GM21423 (cell line): ENCODE measurements at regions not wholly inside any gene's neighbourhood (a gene's known extent, or its start where the extent isn't known, plus 50 kb on each side); places are given as distances from the start of the nearest gene placed in this dataset.
"Not testable (repeated sequence)": the region's sequence is repeated elsewhere in the genome, so short reads cannot be mapped to it uniquely, and the experiment has no call there.

ENCODE experiments used
- ATAC-seq: cut with Tn5 transposase; IDR thresholded peaks from one replicate; pipeline ENCODE4 v1.9.1; 2021; ENCODE audit warnings: mild to moderate bottlenecking, moderate library complexity; ENCODE audit not compliant: unreplicated experiment

DNA sequence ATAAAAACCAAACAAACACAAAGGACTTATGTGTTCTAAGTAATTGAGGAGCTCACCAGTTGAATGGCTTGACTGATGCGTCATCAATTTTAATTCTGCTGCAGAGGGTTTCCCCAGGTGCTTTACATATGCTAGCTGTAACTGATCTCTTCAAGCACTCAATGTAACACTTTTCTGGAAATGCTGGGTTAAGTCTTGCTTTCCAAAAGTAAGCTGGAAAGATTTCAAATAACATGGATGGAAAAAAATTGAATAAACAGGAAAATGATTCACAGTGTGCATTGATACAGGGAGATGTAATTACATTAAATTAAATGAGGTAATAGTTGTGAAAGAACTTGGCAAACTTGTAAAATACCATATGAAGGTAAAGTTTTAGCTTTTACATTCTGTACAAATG, 186.7 kb upstream of the WDFY3 start:
- ATAC-seq = no peak

DNA sequence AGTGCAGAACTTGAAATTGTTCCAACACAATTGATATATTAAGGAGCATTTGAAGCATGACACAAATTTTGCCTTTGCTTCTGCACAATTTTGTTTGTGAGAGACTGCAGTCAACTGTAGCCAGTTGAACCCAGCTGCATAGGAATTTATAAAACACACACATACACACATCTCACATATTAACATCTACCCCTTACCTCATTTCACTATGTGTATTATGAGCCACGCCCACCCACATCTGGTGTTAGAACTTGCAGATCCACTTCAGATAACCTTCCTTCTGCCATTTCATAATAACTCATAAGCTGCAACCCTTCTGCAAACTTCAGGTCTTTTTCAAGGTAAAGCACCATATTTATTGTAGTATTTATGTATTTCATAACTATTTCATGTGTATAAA, 188.1 kb upstream of the WDFY3 start:
- ATAC-seq = no peak

DNA sequence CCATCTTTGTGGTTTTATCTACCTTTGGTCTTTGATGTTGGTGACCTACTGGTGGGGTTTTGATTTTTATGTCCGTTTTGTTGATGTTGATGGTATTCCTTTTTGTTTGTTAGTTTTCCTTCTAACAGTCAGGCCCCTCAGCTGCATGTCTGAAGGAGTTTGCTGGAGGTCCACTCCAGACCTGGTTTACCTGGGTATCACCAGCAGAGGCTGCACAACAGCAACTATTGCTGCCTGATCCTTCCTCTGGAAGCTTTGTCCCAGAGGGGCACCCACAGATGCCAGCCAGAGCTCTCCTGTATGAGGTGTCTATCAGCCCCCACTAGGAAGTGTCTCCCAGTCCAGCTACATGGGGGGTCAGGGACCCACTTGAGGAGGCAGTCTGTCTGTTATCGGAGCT, 199.3 kb upstream of the WDFY3 start:
- ATAC-seq = no peak

DNA sequence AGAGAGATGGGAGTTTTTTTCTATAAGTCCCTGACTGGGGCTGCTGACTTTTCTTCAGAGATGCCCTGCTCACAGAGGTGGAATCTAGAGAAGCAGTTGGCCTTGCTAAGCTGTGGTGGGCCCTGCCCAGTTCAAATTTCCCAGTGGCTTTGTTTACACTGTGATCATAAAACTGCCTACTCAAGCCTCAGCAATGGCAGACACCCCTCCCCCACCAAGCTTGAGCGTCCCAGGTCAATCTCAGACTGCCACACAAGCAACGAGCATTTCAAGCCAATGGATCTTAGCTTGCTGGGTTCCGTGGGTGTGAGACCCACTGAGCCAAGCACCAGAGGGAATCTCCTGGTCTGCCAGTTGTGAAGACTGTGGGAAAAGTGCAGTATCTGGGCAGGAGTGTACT, 199.8 kb upstream of the WDFY3 start:
- no peak for ATAC-seq

DNA sequence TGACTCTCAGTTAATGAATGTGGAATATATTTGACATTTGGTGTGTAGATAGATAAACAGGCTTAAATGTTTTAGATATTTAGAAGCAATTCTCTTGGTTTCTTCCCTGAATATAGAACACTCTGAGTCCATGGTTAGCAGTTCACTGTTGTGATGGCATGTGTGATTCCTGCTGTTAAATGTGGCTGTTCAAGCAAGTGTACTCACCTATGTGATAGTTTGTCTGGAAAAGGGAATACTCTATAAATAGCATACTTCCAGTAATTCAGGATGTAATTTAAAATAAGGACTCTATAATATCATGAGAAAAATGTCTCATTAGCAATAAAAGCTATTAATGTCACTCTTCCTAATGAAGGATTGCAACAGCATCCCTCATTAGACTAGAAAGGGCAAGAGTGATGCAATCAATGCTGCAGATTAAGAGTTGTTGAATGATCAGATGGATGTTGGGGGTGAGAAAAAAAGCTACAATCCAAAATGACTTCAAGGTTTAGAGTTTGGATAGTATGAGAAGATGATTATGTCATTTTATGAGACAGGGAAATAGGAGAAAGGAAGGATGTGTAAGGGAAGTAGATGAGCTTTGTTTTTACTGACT, 201.8 kb upstream of the WDFY3 start:
- ATAC-seq = no peak

DNA sequence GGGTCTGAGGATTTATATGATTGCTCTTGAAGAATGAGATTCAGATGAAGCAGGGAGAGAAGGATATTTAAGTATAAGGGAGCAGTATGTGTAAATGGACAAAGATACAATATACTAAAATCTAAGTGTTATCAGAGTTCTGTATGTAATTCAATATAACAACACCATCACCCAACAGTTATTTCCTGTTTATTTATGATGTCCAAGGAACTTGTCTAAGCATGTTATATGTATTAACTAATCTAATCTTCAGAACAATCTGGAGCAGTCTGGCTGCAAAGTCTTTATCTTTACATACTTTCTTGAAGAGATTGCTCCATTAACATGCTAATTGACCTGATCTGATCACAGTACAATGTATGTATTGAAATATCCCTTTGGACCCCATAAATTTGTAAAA, 203.8 kb upstream of the WDFY3 start:
- ATAC-seq = no peak

DNA sequence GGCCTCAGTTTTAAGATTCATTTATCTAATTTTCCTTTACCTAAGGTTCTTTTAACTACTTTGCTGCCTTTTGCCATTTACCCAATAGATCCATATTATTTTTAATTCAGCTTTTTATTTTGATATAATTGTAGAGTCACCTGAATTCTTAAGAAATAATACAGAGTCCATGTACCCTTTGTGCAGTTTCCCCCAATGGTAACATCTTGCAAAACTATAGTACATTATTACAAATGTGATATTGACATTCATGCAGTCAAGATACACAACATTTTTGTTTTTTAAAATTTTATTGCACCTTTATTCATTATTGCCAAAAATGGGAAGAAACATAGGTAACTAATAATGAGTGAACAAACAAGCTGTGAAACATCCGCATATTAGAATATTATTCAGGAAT, 208.7 kb upstream of the WDFY3 start:
- ATAC-seq = no peak

DNA sequence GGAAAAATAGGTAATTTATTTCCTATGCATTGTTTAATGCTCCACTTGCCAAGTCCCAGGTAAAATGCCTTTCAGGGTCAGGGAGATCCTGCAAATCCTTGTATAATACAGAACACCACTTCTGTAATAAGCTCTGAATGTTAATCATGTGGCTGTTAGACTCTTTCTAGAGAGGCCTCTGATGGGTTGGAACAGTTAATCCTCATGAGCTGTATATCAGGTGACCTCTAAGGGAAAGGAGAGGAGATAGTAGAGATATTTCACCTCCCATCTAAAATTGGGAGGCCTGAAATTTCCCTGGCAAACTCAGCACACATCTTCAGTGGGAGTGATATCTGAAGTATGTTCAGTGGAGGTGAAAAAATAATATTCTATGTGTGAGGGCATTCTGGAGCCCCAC, 210.6 kb upstream of the WDFY3 start:
- ATAC-seq = no peak

DNA sequence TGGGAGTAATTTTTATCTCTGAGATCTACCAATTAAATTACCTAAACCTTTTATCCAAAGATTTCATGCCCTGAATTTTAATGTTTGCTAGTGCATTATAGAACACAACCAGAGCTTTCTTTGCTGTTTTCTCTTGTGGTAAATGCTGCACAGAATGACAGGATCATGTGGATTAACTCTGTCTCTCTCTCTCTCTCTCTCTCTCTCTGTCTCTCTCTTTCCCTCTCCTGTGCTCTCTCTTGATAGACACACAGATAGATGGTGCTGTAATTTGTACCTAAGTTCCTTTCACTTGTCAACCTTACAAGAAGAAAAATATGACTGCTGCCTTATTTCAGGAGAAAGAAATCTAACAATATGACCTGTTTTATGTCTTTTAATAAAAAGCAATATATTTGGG, 211.2 kb upstream of the WDFY3 start:
- no peak for ATAC-seq

DNA sequence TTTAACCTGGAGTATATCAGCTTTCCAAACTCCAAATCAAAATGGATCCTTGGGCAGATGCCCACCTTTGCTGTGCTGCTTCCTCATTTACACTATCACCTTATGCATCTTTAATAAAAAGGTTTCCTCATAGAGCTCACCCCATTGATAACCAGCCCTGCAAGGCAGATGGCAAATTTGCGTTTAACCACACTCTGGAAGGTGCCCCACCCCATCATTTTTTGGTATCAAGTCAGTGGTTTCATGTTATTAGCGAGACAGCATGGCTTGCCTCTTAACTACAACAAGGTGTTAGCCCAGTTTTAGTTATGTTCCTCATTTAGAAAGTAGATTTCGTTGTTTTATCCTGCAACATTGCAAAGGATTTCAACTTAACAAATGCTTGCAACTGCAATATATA, 214.0 kb upstream of the WDFY3 start:
- no peak for ATAC-seq

DNA sequence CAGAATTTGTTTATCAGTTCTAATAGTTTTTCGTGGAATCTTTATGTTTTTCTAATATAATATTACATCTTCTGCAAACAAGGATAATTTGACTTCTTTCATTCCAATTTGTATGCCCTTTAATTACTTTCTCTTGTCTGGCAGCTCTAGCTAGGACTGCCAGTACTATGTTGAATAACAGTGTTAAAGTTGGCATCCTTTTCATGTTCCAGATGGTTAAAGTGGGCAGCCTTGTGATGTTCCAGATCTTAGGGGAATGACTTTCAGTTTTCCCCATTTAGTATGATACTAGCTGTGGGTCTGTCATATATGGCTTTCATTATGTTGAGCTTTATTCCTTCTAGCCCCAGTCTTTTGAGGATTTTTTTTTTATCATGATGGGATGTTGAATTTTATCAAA, 220.6 kb upstream of the WDFY3 start:
- ATAC-seq = no peak

DNA sequence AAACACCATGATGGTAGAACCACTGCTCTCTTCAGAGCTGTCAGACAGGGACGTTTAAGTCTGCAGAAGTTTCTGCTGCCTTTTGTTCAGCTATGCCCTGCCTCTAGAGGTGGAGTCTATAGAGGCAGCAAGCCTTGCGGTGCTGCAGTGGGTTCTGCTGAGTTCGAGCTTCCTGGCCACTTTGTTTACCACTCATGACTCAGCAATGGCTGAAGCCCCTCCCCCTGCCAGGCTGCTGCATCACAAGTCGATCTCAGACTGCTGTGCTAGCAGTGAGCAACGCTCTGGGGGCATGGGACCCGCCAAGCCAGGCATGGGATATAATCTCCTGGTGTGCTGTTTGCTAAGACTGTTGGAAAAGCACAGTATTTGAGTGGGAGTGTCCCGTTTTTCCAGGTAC, 229.5 kb upstream of the WDFY3 start:
- not testable (repeated sequence) for ATAC-seq

DNA sequence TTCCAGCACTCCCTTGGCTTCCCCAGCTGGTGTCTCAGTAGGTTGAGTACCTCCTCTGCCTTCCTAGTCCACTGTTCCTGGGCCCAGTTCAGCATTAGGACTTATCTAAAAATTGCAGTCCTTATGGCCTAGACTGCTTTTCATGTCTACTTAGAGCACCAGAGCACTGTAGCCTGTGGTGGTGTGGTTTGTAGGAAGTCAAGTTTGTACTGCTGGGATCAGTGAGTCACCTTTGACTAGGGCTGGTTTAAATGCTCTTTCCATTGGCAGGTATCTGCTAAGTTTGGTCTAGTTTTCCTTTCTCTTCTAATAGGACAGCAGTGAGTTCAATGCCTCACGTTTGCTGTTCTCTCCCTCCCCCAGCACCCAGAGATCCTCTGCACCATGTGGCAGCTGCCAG, 233.6 kb upstream of the WDFY3 start:
- no peak for ATAC-seq

DNA sequence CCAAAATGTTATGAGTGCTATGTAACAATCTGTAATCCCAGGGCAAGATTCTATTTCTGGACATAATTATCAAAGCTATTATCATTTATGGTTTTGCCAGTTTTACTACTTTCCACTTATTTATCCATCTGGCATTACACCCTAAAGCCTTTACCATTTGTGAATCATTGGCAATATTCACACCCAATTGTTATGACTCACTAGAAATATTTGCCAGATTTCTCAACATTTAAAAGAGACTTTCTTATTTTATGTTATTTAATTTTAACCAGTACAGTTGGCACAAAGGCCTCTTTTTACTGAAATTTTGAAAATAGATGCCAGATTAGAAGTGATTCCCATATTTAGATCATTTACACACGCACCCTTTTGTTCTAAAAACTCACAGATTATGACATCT, 242.7 kb upstream of the WDFY3 start:
- no peak for ATAC-seq

DNA sequence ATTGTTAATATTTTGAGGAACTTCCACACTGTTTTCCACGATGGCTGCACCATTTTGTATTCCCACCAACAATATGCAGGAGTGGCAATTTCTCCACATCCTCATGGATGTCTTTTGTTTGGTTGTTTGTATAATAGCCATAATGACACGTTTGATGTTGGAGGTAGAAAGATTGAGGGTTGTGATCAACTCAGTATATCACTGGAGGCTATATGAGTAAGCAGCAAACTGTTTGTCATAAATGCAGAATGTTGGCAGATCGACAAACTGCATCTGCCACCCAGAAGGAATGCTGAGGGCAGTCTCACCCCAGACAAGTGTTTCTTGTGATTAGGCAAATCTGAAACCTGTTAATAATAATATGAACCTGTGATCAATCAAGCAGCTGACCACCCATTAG, 243.9 kb upstream of the WDFY3 start:
- ATAC-seq = no peak

DNA sequence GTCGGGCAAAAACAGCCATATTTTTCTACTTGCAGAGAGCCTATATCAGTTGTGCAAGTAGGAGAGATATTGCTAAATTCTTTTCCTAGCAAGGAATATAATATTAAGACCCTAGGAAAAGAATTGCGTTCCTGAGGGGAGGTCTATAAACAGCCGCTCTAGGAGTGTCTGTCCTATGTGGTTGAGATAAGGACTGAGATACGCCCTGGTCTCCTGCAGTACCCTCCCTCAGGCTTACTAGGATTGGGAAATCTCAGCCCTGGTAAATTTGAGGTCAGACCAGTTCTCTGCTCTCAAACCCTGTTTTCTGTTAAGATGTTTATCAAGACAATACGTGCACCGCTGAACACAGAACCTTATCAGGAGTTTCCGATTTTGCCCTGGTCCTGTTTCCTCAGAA, 250.1 kb upstream of the WDFY3 start:
- ATAC-seq = not testable (repeated sequence)

DNA sequence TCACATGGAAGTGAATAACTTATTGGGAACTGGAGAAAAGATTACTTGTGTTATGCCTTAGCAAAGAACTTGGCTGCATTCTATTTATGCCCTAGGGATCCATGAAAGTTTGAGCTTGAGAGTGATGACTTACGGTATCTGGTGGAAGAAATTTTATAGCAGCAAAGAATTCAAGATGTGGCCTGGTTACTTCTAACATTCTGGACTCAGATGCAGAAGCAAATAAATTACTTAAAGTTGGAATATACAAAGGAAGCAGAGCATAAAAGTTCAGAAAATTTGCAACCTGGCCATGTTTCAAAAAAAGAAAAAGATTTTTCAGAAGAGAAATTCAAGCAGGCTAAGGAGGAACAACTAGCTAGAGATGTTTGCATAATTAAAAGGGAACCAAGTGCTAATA, 252.3 kb upstream of the WDFY3 start:
- no peak for ATAC-seq

DNA sequence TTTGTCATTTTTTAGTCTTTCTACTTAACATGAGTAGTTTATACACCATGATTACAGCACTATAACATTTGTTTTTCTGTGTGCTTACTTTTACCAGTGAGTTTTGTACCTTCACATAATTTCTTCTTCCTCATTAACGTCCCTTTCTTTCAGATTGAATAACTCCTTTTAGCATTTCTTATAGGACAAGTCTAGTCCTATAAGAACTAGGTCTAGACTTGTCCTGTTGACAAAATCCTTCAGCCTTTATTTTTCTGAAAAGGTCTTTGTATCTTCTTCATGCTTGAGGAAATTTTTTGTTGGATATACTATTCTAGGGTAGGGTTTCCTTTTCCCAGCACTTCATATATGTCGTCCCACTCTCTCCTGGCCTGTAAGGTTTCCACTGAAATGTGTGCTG, 253.3 kb upstream of the ARHGAP24 start:
- no peak for ATAC-seq

DNA sequence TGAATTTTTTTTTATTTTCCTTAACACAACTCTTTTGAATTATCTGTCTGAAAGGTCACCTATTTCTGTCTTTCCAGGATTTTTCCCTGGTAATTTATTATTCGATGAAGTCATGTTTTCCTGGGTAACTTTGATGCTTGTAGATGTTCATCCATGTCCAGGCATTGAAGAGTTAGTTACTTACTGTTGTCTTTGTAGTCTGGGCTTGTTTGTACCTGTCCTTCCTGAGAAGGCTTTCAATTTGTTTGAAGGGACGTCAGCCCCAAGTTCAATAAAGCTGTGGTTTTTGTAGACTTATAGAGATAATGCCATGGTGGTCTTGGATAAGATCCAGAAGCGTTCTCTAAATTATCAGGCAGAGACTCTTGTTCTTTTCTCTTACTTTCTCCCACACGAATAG, 252.4 kb upstream of the ARHGAP24 start:
- ATAC-seq = no peak

DNA sequence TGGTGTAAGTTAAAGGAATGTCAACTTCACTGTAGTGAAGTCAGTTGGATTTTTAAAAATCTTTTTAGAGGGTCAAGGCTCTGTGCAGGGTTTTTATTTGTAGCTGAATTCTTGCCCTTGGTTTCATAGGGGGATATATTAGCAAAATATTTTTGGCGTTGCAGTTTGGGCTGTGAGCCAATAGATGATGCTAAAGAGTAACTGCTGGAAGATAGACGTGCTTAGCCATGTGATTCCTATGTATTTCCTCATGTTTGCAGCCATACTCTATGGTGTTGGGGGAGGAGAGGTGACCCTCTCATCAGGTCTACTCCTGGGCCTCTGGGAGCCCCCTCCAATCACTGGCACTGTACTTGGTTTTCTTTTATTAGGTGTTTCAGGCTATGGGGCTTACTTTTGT, 246.7 kb upstream of the ARHGAP24 start:
- no peak for ATAC-seq

DNA sequence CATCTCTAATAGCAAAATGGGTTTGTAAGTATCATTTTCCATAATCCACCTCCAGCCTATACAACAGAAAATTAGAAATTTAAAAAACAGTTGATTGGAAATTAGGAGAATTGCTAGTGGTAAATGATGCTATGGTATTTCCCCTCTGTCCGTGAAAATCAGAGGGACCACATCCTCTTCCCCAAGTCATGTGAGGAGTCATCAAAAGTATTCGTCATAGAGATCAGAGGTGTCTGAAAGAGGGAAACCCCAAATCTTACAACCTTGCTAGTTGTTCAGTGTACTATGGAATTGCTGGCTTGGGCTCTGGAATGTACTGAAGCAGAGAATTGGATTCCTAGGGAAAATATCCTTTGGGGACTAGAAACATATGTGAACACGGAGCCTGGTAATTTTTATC, 241.4 kb upstream of the ARHGAP24 start:
- ATAC-seq = no peak

DNA sequence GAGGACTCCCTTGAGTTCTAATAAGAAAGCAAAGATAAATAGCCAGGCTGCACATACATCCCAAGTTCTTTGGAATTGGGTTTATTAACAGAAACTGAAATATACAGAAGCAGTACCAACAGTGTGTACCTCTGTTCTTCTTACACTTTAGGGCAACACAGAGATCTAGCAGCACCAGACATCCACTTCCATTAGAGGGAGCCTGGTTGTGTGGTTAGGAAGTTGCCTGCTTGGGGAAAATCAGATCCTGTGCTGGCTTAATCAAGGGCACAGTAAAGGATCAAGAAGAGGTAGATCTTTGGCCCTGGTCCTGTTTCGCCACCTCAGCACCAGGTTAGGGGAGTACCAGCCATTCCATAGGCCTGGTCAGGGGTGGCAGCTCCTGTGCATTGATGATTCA, 231.1 kb upstream of the ARHGAP24 start:
- no peak for ATAC-seq

DNA sequence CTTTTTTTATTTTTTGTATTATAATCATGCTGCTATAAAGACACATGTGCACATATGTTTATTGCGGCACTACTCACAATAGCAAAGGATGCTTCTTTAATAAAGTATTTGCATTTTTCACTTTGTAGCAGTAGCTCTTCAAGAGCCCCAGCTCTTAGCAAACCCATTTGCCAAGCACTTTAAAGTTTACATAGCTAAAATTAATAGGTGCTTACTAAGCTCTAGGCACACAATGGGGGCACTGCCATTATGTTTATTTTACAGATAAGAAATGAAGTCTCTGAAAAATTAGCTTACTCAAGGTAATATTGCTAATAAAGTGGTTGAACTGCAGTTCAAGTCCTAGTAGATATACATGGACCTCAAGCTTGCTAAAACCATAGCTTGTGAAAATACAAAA, 230.3 kb upstream of the ARHGAP24 start:
- no peak for ATAC-seq

DNA sequence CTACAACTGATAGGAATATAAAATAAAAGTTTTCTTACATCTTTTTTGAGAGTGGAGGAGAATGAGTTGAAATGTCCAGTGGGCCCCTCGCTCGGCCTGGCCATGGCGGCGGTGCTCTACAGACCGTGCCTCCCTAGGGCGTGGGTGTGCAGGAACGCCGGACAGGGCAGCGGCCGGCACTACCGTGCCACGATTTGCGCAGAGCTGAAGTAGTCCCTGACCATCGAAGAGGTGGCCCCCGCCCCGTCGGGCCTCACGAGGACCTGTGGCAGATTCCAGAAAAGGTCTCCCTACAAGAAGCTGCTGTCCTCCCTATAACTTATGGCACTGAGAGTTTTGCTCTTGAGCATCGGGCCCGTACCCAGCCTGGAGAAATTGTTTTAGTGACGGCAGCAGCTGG, 228.9 kb upstream of the ARHGAP24 start:
- ATAC-seq = no peak
